ENCODE measurements at regions not wholly inside any gene's neighbourhood (a gene's known extent, or its start where the extent isn't known, plus 50 kb on each side); places are given as distances from the start of the nearest gene placed in this dataset.
"Not testable (repeated sequence)": the region's sequence is repeated elsewhere in the genome, so short reads cannot be mapped to it uniquely, and the experiment has no call there.

- WGBS, 3 donors: 61 to 85% (median 82%) methylated on average over 3 of the region's 3 CpGs
- DNase-seq: no peak
- Histone ChIP-seq H3K4me3 (no peak overlapping the region), H3K9me3 (no peaks in the 10 kb centered on the region), H3K36me3 (no peaks in the 10 kb centered on the region), H3K27me3 (no peaks in the 10 kb centered on the region), H3K4me1 (ENCODE audit: insufficient read depth) (no peaks in the 10 kb centered on the region), H3K27ac (no peak overlapping the region)
- TF ChIP-seq POLR2A (IDR thresholded peaks at IDR 0.05) (no peak), EP300 (IDR thresholded peaks at IDR 0.05) (no peak)
- intact Hi-C loops (cut with DNase I): no loop called here
These were observed 95.6 kb downstream of the DLEU7 start for GRCh38 chr13:50747737-50748350.

GRCh38 chr13:50753221-50753620 lies 90.3 kb downstream of the DLEU7 start:
- H3K27me3 ChIP-seq; H3K4me1 ChIP-seq (ENCODE audit: insufficient read depth); DNase-seq; H3K9me3 ChIP-seq; H3K4me3 ChIP-seq; H3K27ac ChIP-seq; intact Hi-C loops (cut with DNase I); H3K36me3 ChIP-seq: not testable (repeated sequence)
- WGBS, 3 donors: 94 to 96% (median 95%) methylated on average over 17 of the region's 17 CpGs

- WGBS, 3 donors: 82 to 86% (median 86%) methylated on average over 8 of the region's 8 CpGs
- H3K9me3 ChIP-seq; H3K4me1 ChIP-seq (ENCODE audit: insufficient read depth); H3K27me3 ChIP-seq; H3K36me3 ChIP-seq; H3K4me3 ChIP-seq; DNase-seq; H3K27ac ChIP-seq; intact Hi-C loops (cut with DNase I): not testable (repeated sequence)
These were observed 87.4 kb downstream of the DLEU7 start for GRCh38 chr13:50755862-50756685.

GRCh38 chr13:50757008-50757407 lies 86.5 kb downstream of the DLEU7 start:
- no peak for DNase-seq
- TF ChIP-seq EP300 (IDR thresholded peaks at IDR 0.05) (no peak), POLR2A (IDR thresholded peaks at IDR 0.05) (no peak), CTCF (IDR thresholded peaks at IDR 0.05) (no peak)
- Histone ChIP-seq H3K9me3 (no peaks in the 10 kb centered on the region), H3K36me3 (no peaks in the 10 kb centered on the region), H3K4me3 (no peak overlapping the region), H3K27me3 (no peaks in the 10 kb centered on the region), H3K4me1 (ENCODE audit: insufficient read depth) (no peaks in the 10 kb centered on the region), H3K27ac (no peak overlapping the region)
- intact Hi-C loops (cut with DNase I): no loop called here
- WGBS, 3 donors: 67 to 81% (median 70%) methylated on average over 3 of the region's 3 CpGs

- intact Hi-C loops (cut with DNase I): no loop called here
- H3K36me3 ChIP-seq: no peaks in the 10 kb centered on the region
- no peak overlapping the region for H3K4me3 ChIP-seq
- no peak overlapping the region for H3K27ac ChIP-seq
- TF ChIP-seq CTCF (IDR thresholded peaks at IDR 0.05): no peak
- no peak for TF ChIP-seq EP300 (IDR thresholded peaks at IDR 0.05)
- no peak for TF ChIP-seq POLR2A (IDR thresholded peaks at IDR 0.05)
- WGBS, 3 donors: 61 to 87% (median 70%) methylated on average over 1 of the region's 1 CpG
- H3K4me1 ChIP-seq (ENCODE audit: insufficient read depth): no peaks in the 10 kb centered on the region
- H3K27me3 ChIP-seq: no peaks in the 10 kb centered on the region
- DNase-seq: no peak
- H3K9me3 ChIP-seq: no peaks in the 10 kb centered on the region
These were observed 84.7 kb downstream of the DLEU7 start for GRCh38 chr13:50758796-50759195.

GRCh38 chr13:50760751-50761150 lies 82.7 kb downstream of the DLEU7 start:
- no peak for TF ChIP-seq CTCF (IDR thresholded peaks at IDR 0.05)
- TF ChIP-seq EP300 (IDR thresholded peaks at IDR 0.05): no peak
- TF ChIP-seq POLR2A (IDR thresholded peaks at IDR 0.05): no peak
- intact Hi-C loops (cut with DNase I): no loop called here
- H3K36me3 ChIP-seq: no peaks in the 10 kb centered on the region
- no peaks in the 10 kb centered on the region for H3K4me1 ChIP-seq (ENCODE audit: insufficient read depth)
- H3K9me3 ChIP-seq: no peaks in the 10 kb centered on the region
- no peak overlapping the region for H3K27ac ChIP-seq
- H3K27me3 ChIP-seq: no peaks in the 10 kb centered on the region
- DNase-seq: no peak
- no peak overlapping the region for H3K4me3 ChIP-seq
- 61 to 90% (median 63%) methylated on average over 1 of the region's 1 CpG for WGBS, 3 donors

Measured in ovary (tissue), 7 donors.